Breast epithelium (tissue), 3 donors: ENCODE measurements at regions not wholly inside any gene's neighbourhood (a gene's known extent, or its start where the extent isn't known, plus 50 kb on each side); places are given as distances from the start of the nearest gene placed in this dataset.

Experiments
- CTCF ChIP-seq, 3 donors: fragments of 450-650 bp; IDR thresholded peaks; one replicate each; pipeline ENCODE4 v1.5.1; 2016 to 2017; ENCODE audit warnings: antibody characterized with exemption in 3 of 3, mild to moderate bottlenecking in 3 of 3, moderate library complexity in 3 of 3
- POLR2A ChIP-seq: fragments of 450-650 bp; IDR thresholded peaks from one replicate; pipeline ENCODE4 v1.6.1; 2016; ENCODE audit warnings: antibody characterized with exemption, mild to moderate bottlenecking, moderate library complexity
- POLR2AphosphoS5 ChIP-seq, 3 donors: sonication (generic); formaldehyde crosslinking; IDR thresholded peaks; one replicate each; pipeline ENCODE4 v1.6.1; 2017; ENCODE audit warnings: antibody characterized with exemption in 3 of 3

GRCh38 chr1:199774433-199775089, 252.9 kb upstream of the NR5A2 start:
- TF ChIP-seq CTCF (IDR thresholded peaks at IDR 0.05) (no peak), POLR2A (no peak), POLR2AphosphoS5 (IDR thresholded peaks at IDR 0.05) (no peak)
